Keratinocyte (primary cell): ENCODE measurements at regions not wholly inside any gene's neighbourhood (a gene's known extent, or its start where the extent isn't known, plus 50 kb on each side); places are given as distances from the start of the nearest gene placed in this dataset.

ENCODE experiments used
- EZH2 ChIP-seq: IDR thresholded peaks from one replicate; pipeline ENCODE4 v1.6.1; 2012; ENCODE audit warnings: inconsistent platforms, mild to moderate bottlenecking, low read length, moderate library complexity
- TF ChIP-seq, protein P1 (sequence below), 3 experiments: IDR thresholded peaks in 1 of 3; conservative IDR thresholded peaks in 1 of 3; optimal IDR thresholded peaks in 1 of 3; 2 replicates in 2 of 3; 3 replicates in 1 of 3; pipeline versions ENCODE3 to v1.5.1; 2011; ENCODE audit warnings: low read length in 3 of 3, mild to moderate bottlenecking in 3 of 3, moderate library complexity in 2 of 3, control low read depth in 1 of 3, inconsistent platforms in 1 of 3; ENCODE audit not compliant: insufficient read depth in 2 of 3; ENCODE audit errors: extremely low read depth in 1 of 3

DNA sequence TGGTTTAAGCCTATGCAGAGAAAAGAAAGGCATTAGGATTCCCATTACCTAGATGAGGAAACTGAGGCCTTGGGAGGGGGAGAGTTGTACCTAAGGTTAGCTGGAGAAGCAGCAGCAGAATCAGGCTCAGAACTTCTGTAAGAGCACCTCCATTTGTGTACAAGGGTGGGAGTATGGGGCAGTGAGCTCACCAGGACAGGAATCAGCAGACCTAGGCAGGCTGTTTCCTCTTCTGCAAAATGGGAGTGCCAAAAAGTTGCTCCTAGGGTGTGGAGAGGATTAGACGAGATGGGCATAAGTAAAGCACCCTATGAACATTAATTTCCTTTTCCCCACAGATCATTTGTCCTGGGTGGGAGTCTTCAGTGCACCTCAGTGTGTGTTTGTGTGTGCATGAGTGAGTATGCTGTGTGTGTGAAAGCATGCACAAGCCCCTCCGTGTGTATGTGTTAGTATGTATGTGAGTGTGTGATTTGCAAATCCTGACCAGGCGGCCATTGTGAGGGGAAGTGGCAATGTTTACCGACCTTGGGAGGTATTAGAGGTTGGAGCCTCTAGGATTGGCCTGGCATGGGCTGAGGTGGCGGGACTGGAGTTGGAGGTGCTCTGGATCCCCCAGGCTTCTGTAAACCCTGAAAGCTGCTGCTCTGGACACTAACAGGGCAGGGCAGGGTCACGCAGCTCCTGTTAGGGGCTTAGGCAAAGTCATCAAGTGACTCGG lies 78.8 kb downstream of the VEGFA start:
- no peak for TF ChIP-seq EZH2
- TF ChIP-seq, protein P1, sequence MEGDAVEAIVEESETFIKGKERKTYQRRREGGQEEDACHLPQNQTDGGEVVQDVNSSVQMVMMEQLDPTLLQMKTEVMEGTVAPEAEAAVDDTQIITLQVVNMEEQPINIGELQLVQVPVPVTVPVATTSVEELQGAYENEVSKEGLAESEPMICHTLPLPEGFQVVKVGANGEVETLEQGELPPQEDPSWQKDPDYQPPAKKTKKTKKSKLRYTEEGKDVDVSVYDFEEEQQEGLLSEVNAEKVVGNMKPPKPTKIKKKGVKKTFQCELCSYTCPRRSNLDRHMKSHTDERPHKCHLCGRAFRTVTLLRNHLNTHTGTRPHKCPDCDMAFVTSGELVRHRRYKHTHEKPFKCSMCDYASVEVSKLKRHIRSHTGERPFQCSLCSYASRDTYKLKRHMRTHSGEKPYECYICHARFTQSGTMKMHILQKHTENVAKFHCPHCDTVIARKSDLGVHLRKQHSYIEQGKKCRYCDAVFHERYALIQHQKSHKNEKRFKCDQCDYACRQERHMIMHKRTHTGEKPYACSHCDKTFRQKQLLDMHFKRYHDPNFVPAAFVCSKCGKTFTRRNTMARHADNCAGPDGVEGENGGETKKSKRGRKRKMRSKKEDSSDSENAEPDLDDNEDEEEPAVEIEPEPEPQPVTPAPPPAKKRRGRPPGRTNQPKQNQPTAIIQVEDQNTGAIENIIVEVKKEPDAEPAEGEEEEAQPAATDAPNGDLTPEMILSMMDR (optimal IDR thresholded peaks at IDR 0.05 in 1 of 3, IDR thresholded peaks at IDR 0.05 in 1 of 3, conservative IDR thresholded peaks at IDR 0.05 in 1 of 3; ENCODE audit: extremely low read depth in 1 of 3, insufficient read depth in 2 of 3, low read length in 3 of 3) = no peak
